ENCODE measurements at regions not wholly inside any gene's neighbourhood (a gene's known extent, or its start where the extent isn't known, plus 50 kb on each side); places are given as distances from the start of the nearest gene placed in this dataset.
A peak's percentile ranks its signal among the peaks of the same experiment; 100 is the strongest.

GRCh38 chr2:14684516-14684915 lies 52.0 kb downstream of the LRATD1 start:
- no peaks in the 10 kb centered on the region for H3K27me3 ChIP-seq (ENCODE audit: control insufficient read depth, insufficient read depth, low read length)
- no peak for DNase-seq
- 82% methylated on average over 3 of the region's 3 CpGs for WGBS (ENCODE audit: insufficient coverage)

GRCh38 chr2:14690926-14691325 lies 58.4 kb downstream of the LRATD1 start:
- Histone ChIP-seq H3K4me1 (ENCODE audit: control insufficient read depth, insufficient read depth, low read length) (no peaks in the 10 kb centered on the region), H3K27ac (ENCODE audit: low read length) (no peak overlapping the region), H3K4me3 (ENCODE audit: low read length) (no peak overlapping the region), H3K36me3 (ENCODE audit: control insufficient read depth, insufficient read depth, low read length) (no peaks in the 10 kb centered on the region), H3K9me3 (replicated peaks; ENCODE audit: control insufficient read depth, low read depth, low read length) (no peaks in the 10 kb centered on the region), H3K27me3 (ENCODE audit: control insufficient read depth, insufficient read depth, low read length) (no peaks in the 10 kb centered on the region)
- no peak for DNase-seq
- 80% methylated on average over 1 of the region's 4 CpGs for WGBS (ENCODE audit: insufficient coverage)

More at GRCh38 chr2:14684516-14684915, 52.0 kb downstream of the LRATD1 start:
- Histone ChIP-seq H3K9me3 (replicated peaks; ENCODE audit: control insufficient read depth, low read depth, low read length) (no peaks in the 10 kb centered on the region), H3K4me3 (ENCODE audit: low read length) (no peak overlapping the region), H3K4me1 (ENCODE audit: control insufficient read depth, insufficient read depth, low read length) (no peaks in the 10 kb centered on the region), H3K36me3 (ENCODE audit: control insufficient read depth, insufficient read depth, low read length) (no peaks in the 10 kb centered on the region), H3K27ac (ENCODE audit: low read length) (no peak overlapping the region)

GRCh38 chr2:14693874-14694273 lies 61.4 kb downstream of the LRATD1 start:
- H3K36me3 ChIP-seq (ENCODE audit: control insufficient read depth, insufficient read depth, low read length) = no peaks in the 10 kb centered on the region
- no peaks in the 10 kb centered on the region for H3K9me3 ChIP-seq (replicated peaks; ENCODE audit: control insufficient read depth, low read depth, low read length)
- no peak for DNase-seq
- 80% methylated on average over 1 of the region's 2 CpGs for WGBS (ENCODE audit: insufficient coverage)
- no peaks in the 10 kb centered on the region for H3K27me3 ChIP-seq (ENCODE audit: control insufficient read depth, insufficient read depth, low read length)
- no peaks in the 10 kb centered on the region for H3K4me1 ChIP-seq (ENCODE audit: control insufficient read depth, insufficient read depth, low read length)
- no peak overlapping the region for H3K4me3 ChIP-seq (ENCODE audit: low read length)
- H3K27ac ChIP-seq (ENCODE audit: low read length) = no peak overlapping the region

GRCh38 chr2:14700753-14701152 lies 68.2 kb downstream of the LRATD1 start:
- Histone ChIP-seq H3K9me3 (replicated peaks; ENCODE audit: control insufficient read depth, low read depth, low read length) (no peaks in the 10 kb centered on the region), H3K27me3 (ENCODE audit: control insufficient read depth, insufficient read depth, low read length) (no peaks in the 10 kb centered on the region), H3K4me3 (ENCODE audit: low read length) (no peak overlapping the region), H3K4me1 (ENCODE audit: control insufficient read depth, insufficient read depth, low read length) (no peaks in the 10 kb centered on the region), H3K36me3 (ENCODE audit: control insufficient read depth, insufficient read depth, low read length) (no peaks in the 10 kb centered on the region), H3K27ac (ENCODE audit: low read length) (no peak overlapping the region)
- DNase-seq = no peak
- WGBS (ENCODE audit: insufficient coverage) = 91% methylated on average over 1 of the region's 2 CpGs

- H3K27ac ChIP-seq (ENCODE audit: low read length) = no peak overlapping the region
- no peaks in the 10 kb centered on the region for H3K36me3 ChIP-seq (ENCODE audit: control insufficient read depth, insufficient read depth, low read length)
- H3K9me3 ChIP-seq (replicated peaks; ENCODE audit: control insufficient read depth, low read depth, low read length) = no peaks in the 10 kb centered on the region
- DNase-seq = no peak
- H3K4me1 ChIP-seq (ENCODE audit: control insufficient read depth, insufficient read depth, low read length) = no peaks in the 10 kb centered on the region
- no peak overlapping the region for H3K4me3 ChIP-seq (ENCODE audit: low read length)
- WGBS (ENCODE audit: insufficient coverage) = no CpG with 5 or more reads among the region's 3 CpGs
- no peaks in the 10 kb centered on the region for H3K27me3 ChIP-seq (ENCODE audit: control insufficient read depth, insufficient read depth, low read length)
Measured at GRCh38 chr2:14702258-14702657, 69.7 kb downstream of the LRATD1 start.

- H3K27me3 ChIP-seq (ENCODE audit: control insufficient read depth, insufficient read depth, low read length) = no peaks in the 10 kb centered on the region
- H3K27ac ChIP-seq (ENCODE audit: low read length) = no peak overlapping the region
- no peak for DNase-seq
- no peak overlapping the region for H3K4me3 ChIP-seq (ENCODE audit: low read length)
- WGBS (ENCODE audit: insufficient coverage) = no CpG with 5 or more reads among the region's 1 CpG
- H3K9me3 ChIP-seq (replicated peaks; ENCODE audit: control insufficient read depth, low read depth, low read length) = no peaks in the 10 kb centered on the region
- no peaks in the 10 kb centered on the region for H3K4me1 ChIP-seq (ENCODE audit: control insufficient read depth, insufficient read depth, low read length)
- no peaks in the 10 kb centered on the region for H3K36me3 ChIP-seq (ENCODE audit: control insufficient read depth, insufficient read depth, low read length)
Measured at GRCh38 chr2:14706201-14706600, 73.7 kb downstream of the LRATD1 start.

GRCh38 chr2:14712111-14712510 lies 79.6 kb downstream of the LRATD1 start:
- DNase-seq = peak; percentile 60
- Histone ChIP-seq H3K4me3 (ENCODE audit: low read length) (no peak overlapping the region), H3K36me3 (ENCODE audit: control insufficient read depth, insufficient read depth, low read length) (no peaks in the 10 kb centered on the region), H3K27me3 (ENCODE audit: control insufficient read depth, insufficient read depth, low read length) (no peaks in the 10 kb centered on the region), H3K9me3 (replicated peaks; ENCODE audit: control insufficient read depth, low read depth, low read length) (no peaks in the 10 kb centered on the region), H3K4me1 (ENCODE audit: control insufficient read depth, insufficient read depth, low read length) (no peaks in the 10 kb centered on the region), H3K27ac (ENCODE audit: low read length) (no peak overlapping the region)
- 46% methylated on average over 3 of the region's 5 CpGs for WGBS (ENCODE audit: insufficient coverage)

GRCh38 chr2:14713248-14713647 lies 80.7 kb downstream of the LRATD1 start:
- WGBS (ENCODE audit: insufficient coverage) = 88% methylated on average over 4 of the region's 5 CpGs

GRCh38 chr2:14715600-14715999 lies 83.1 kb downstream of the LRATD1 start:
- H3K27ac ChIP-seq (ENCODE audit: low read length) = no peak overlapping the region
- no peak for DNase-seq
- H3K4me3 ChIP-seq (ENCODE audit: low read length) = no peak overlapping the region
- no peaks in the 10 kb centered on the region for H3K27me3 ChIP-seq (ENCODE audit: control insufficient read depth, insufficient read depth, low read length)
- H3K4me1 ChIP-seq (ENCODE audit: control insufficient read depth, insufficient read depth, low read length) = no peaks in the 10 kb centered on the region
- WGBS (ENCODE audit: insufficient coverage) = no CpG with 5 or more reads among the region's 1 CpG
- H3K36me3 ChIP-seq (ENCODE audit: control insufficient read depth, insufficient read depth, low read length) = no peaks in the 10 kb centered on the region
- no peaks in the 10 kb centered on the region for H3K9me3 ChIP-seq (replicated peaks; ENCODE audit: control insufficient read depth, low read depth, low read length)

More at GRCh38 chr2:14713248-14713647, 80.7 kb downstream of the LRATD1 start:
- DNase-seq = no peak
- no peak overlapping the region for H3K27ac ChIP-seq (ENCODE audit: low read length)
- H3K9me3 ChIP-seq (replicated peaks; ENCODE audit: control insufficient read depth, low read depth, low read length) = no peaks in the 10 kb centered on the region
- no peaks in the 10 kb centered on the region for H3K36me3 ChIP-seq (ENCODE audit: control insufficient read depth, insufficient read depth, low read length)
- H3K4me3 ChIP-seq (ENCODE audit: low read length) = no peak overlapping the region
- H3K4me1 ChIP-seq (ENCODE audit: control insufficient read depth, insufficient read depth, low read length) = no peaks in the 10 kb centered on the region
- H3K27me3 ChIP-seq (ENCODE audit: control insufficient read depth, insufficient read depth, low read length) = no peaks in the 10 kb centered on the region

GRCh38 chr2:14716319-14716718 lies 83.8 kb downstream of the LRATD1 start:
- no CpG with 5 or more reads among the region's 1 CpG for WGBS (ENCODE audit: insufficient coverage)
- Histone ChIP-seq H3K4me3 (ENCODE audit: low read length) (no peak overlapping the region), H3K36me3 (ENCODE audit: control insufficient read depth, insufficient read depth, low read length) (no peaks in the 10 kb centered on the region), H3K27me3 (ENCODE audit: control insufficient read depth, insufficient read depth, low read length) (no peaks in the 10 kb centered on the region), H3K9me3 (replicated peaks; ENCODE audit: control insufficient read depth, low read depth, low read length) (no peaks in the 10 kb centered on the region), H3K27ac (ENCODE audit: low read length) (no peak overlapping the region), H3K4me1 (ENCODE audit: control insufficient read depth, insufficient read depth, low read length) (no peaks in the 10 kb centered on the region)
- no peak for DNase-seq

- DNase-seq = no peak
- Histone ChIP-seq H3K9me3 (replicated peaks; ENCODE audit: control insufficient read depth, low read depth, low read length) (no peaks in the 10 kb centered on the region), H3K27ac (ENCODE audit: low read length) (no peak overlapping the region), H3K4me3 (ENCODE audit: low read length) (no peak overlapping the region), H3K4me1 (ENCODE audit: control insufficient read depth, insufficient read depth, low read length) (no peaks in the 10 kb centered on the region), H3K27me3 (ENCODE audit: control insufficient read depth, insufficient read depth, low read length) (no peaks in the 10 kb centered on the region), H3K36me3 (ENCODE audit: control insufficient read depth, insufficient read depth, low read length) (no peaks in the 10 kb centered on the region)
- WGBS (ENCODE audit: insufficient coverage) = 75% methylated on average over 2 of the region's 3 CpGs
Measured at GRCh38 chr2:14717131-14717530, 84.6 kb downstream of the LRATD1 start.
